T47D (cell line): ENCODE measurements at regions not wholly inside any gene's neighbourhood (a gene's known extent, or its start where the extent isn't known, plus 50 kb on each side); places are given as distances from the start of the nearest gene placed in this dataset.

Source experiments
- DNase-seq, 2 experiments: peaks; one replicate each; pipeline versions ENCODE4 v3.0.0 to v3.0.0-alpha.2; 2011 to 2012; ENCODE audit warnings: low read depth in 1 of 2, low spot score in 1 of 2
- JUND ChIP-seq: IDR thresholded peaks from 2 replicates; pipeline ENCODE4 v1.6.1; 2012; ENCODE audit warnings: low read depth
- in situ Hi-C: cut with HindIII; loops from 2 replicates; pipeline ENCODE4 v1.10.0; 2016; ENCODE audit warnings: low sequenced_read_pairs, low pct_unique_long_range_greater_than_20kb

GRCh38 chr13:85700906-85701305 lies 98.3 kb downstream of the SLITRK6 start:
- in situ Hi-C loops: no loop called here
- no peak for TF ChIP-seq JUND
- no peak for DNase-seq

GRCh38 chr13:85698256-85698655 lies 101.0 kb downstream of the SLITRK6 start:
- DNase-seq: no peak
- in situ Hi-C loops: no loop called here
- TF ChIP-seq JUND: no peak

- no peak for TF ChIP-seq JUND
- DNase-seq: no peak
- in situ Hi-C loops: no loop called here
Observed at GRCh38 chr13:85694992-85695391, 104.2 kb downstream of the SLITRK6 start.

GRCh38 chr13:85693889-85694511 lies 105.2 kb downstream of the SLITRK6 start:
- in situ Hi-C loops: no loop called here
- no peak for DNase-seq
- TF ChIP-seq JUND: no peak

- in situ Hi-C loops: no loop called here
- DNase-seq: no peak
- TF ChIP-seq JUND: no peak
Observed at GRCh38 chr13:85690368-85690767, 108.9 kb downstream of the SLITRK6 start.

GRCh38 chr13:85685436-85685835 lies 113.8 kb downstream of the SLITRK6 start:
- no peak for TF ChIP-seq JUND
- in situ Hi-C loops: no loop called here
- no peak for DNase-seq

- DNase-seq: no peak
- TF ChIP-seq JUND: no peak
- in situ Hi-C loops: no loop called here
Observed at GRCh38 chr13:85675151-85675907, 123.9 kb downstream of the SLITRK6 start.

- no peak for TF ChIP-seq JUND
- no peak for DNase-seq
- in situ Hi-C loops: no loop called here
Observed at GRCh38 chr13:85671336-85671735, 127.9 kb downstream of the SLITRK6 start.

- TF ChIP-seq JUND: no peak
- in situ Hi-C loops: no loop called here
- no peak for DNase-seq
Observed at GRCh38 chr13:85666356-85666755, 132.9 kb downstream of the SLITRK6 start.

- in situ Hi-C loops: no loop called here
- DNase-seq: peak in 1 of 2 experiments; percentile 25
- no peak for TF ChIP-seq JUND
Observed at GRCh38 chr13:85665286-85665685, 133.9 kb downstream of the SLITRK6 start.

GRCh38 chr13:85663856-85664255 lies 135.4 kb downstream of the SLITRK6 start:
- DNase-seq: no peak
- in situ Hi-C loops: no loop called here
- no peak for TF ChIP-seq JUND

- no peak for TF ChIP-seq JUND
- in situ Hi-C loops: no loop called here
Observed at GRCh38 chr13:85662186-85662585, 137.0 kb downstream of the SLITRK6 start.

GRCh38 chr13:85661675-85662074 lies 137.5 kb downstream of the SLITRK6 start:
- no peak for DNase-seq
- in situ Hi-C loops: no loop called here

More at GRCh38 chr13:85662186-85662585, 137.0 kb downstream of the SLITRK6 start:
- DNase-seq: no peak

More at GRCh38 chr13:85661675-85662074, 137.5 kb downstream of the SLITRK6 start:
- no peak for TF ChIP-seq JUND
